Osteoblast (primary cell): ENCODE measurements at regions not wholly inside any gene's neighbourhood (a gene's known extent, or its start where the extent isn't known, plus 50 kb on each side); places are given as distances from the start of the nearest gene placed in this dataset.
A peak's percentile ranks its signal among the peaks of the same experiment; 100 is the strongest.

Experiments
- DNase-seq: peaks from one replicate; pipeline ENCODE4 v3.0.0; 2011; ENCODE audit warnings: low spot score, mixed read lengths; ENCODE audit not compliant: insufficient read length; ENCODE audit errors: missing footprints
- H2AFZ ChIP-seq: 2 replicates; pipeline ENCODE4 v1.6.0; 2011; ENCODE audit warnings: mild to moderate bottlenecking, low read length
- H3K27ac ChIP-seq: 2 replicates; pipeline ENCODE4 v1.5.1; 2011; ENCODE audit warnings: mild to moderate bottlenecking, low read depth, low read length, moderate library complexity
- H3K27me3 ChIP-seq: 2 replicates; pipeline ENCODE4 v1.6.0; 2012; ENCODE audit warnings: mild to moderate bottlenecking, control low read depth, inconsistent platforms, low read length, moderate library complexity; ENCODE audit not compliant: insufficient read depth
- H3K36me3 ChIP-seq: 2 replicates; pipeline ENCODE4 v1.5.1; 2011; ENCODE audit warnings: mild to moderate bottlenecking, low read length, control low read depth, moderate library complexity; ENCODE audit not compliant: insufficient read depth
- H3K4me1 ChIP-seq: 2 replicates; pipeline ENCODE4 v1.5.1; 2011; ENCODE audit warnings: mild to moderate bottlenecking, low read length, control low read depth, moderate library complexity; ENCODE audit not compliant: insufficient read depth
- H3K4me2 ChIP-seq: 2 replicates; pipeline ENCODE4 v1.6.0; 2011; ENCODE audit warnings: mild to moderate bottlenecking, low read length; ENCODE audit not compliant: insufficient read depth
- H3K4me3 ChIP-seq: fragments of 200-600 bp; sonication (generic); 3 replicates; pipeline ENCODE4 v1.5.1; 2012; ENCODE audit warnings: mild to moderate bottlenecking, low read length, inconsistent platforms; ENCODE audit not compliant: insufficient read depth
- H3K79me2 ChIP-seq: 2 replicates; pipeline ENCODE4 v1.6.0; 2012; ENCODE audit warnings: mild to moderate bottlenecking, low read length, control low read depth, inconsistent platforms; ENCODE audit not compliant: insufficient read depth
- H3K9me3 ChIP-seq: 2 replicates; pipeline ENCODE4 v1.5.1; 2011; ENCODE audit warnings: low read depth, low read length, control low read depth
- H4K20me1 ChIP-seq: 2 replicates; pipeline ENCODE4 v1.6.0; 2012; ENCODE audit warnings: mild to moderate bottlenecking, low read length, control low read depth; ENCODE audit not compliant: insufficient read depth
- TF ChIP-seq, protein P1 (sequence below): IDR thresholded peaks from 2 replicates; pipeline ENCODE4 v1.5.1; 2011; ENCODE audit warnings: mild to moderate bottlenecking, low read depth, low read length, moderate library complexity; ENCODE audit errors: extremely low read depth

DNA sequence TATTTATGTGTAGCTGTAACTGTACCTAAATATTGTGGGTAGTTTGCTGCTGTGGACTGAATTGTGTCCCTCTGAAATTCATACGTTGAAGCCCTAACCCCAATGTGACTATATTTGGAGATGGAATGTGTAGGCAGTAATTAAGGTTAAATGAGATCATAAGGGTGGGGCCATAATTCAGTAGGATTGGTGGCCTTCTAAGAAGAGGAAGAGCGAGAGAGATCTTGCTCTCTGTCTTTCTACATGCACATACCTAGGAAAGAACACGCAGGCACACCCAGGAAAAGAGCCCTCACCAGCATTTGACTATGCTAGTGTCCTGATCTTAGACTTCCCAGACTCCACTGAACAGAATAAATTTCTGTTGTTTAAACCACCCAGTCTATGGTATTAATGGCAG, 67.6 kb upstream of the CFAP20DC start:
- H3K4me1 ChIP-seq: no peaks in the 10 kb centered on the region
- no peak for DNase-seq
- H3K27ac ChIP-seq: no peak overlapping the region
- H3K27me3 ChIP-seq: no peaks in the 10 kb centered on the region
- H4K20me1 ChIP-seq: no peaks in the 10 kb centered on the region
- H3K36me3 ChIP-seq: no peaks in the 10 kb centered on the region
- H3K4me2 ChIP-seq: no peak overlapping the region
- H3K79me2 ChIP-seq: no peaks in the 10 kb centered on the region
- no peak overlapping the region for H2AFZ ChIP-seq
- H3K9me3 ChIP-seq: no peaks in the 10 kb centered on the region
- H3K4me3 ChIP-seq: no peak overlapping the region
- TF ChIP-seq, protein P1, sequence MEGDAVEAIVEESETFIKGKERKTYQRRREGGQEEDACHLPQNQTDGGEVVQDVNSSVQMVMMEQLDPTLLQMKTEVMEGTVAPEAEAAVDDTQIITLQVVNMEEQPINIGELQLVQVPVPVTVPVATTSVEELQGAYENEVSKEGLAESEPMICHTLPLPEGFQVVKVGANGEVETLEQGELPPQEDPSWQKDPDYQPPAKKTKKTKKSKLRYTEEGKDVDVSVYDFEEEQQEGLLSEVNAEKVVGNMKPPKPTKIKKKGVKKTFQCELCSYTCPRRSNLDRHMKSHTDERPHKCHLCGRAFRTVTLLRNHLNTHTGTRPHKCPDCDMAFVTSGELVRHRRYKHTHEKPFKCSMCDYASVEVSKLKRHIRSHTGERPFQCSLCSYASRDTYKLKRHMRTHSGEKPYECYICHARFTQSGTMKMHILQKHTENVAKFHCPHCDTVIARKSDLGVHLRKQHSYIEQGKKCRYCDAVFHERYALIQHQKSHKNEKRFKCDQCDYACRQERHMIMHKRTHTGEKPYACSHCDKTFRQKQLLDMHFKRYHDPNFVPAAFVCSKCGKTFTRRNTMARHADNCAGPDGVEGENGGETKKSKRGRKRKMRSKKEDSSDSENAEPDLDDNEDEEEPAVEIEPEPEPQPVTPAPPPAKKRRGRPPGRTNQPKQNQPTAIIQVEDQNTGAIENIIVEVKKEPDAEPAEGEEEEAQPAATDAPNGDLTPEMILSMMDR: no peak

DNA sequence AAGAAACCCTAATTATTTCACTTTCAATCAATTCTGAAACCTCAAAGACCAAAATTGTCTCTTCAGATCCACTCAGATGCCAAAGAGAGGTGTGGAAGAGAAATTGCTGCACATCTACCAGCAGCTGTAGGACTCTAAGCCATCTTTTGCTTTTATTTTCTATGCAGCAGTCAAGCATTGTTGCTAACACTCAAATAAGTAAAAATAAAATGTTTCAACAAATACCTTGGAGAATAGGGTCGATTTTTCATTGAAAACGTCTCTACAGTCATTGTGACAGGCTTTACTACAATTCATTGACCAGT, 66.4 kb upstream of the CFAP20DC start:
- Histone ChIP-seq H3K27ac (no peak overlapping the region), H4K20me1 (no peaks in the 10 kb centered on the region), H3K4me2 (peak overlapping the region; percentile 72), H3K36me3 (no peaks in the 10 kb centered on the region), H3K27me3 (no peaks in the 10 kb centered on the region), H3K79me2 (no peaks in the 10 kb centered on the region), H3K4me3 (peak overlapping the region; percentile 52), H3K9me3 (no peaks in the 10 kb centered on the region), H2AFZ (peak overlapping the region; percentile 91), H3K4me1 (no peaks in the 10 kb centered on the region)
- DNase-seq: no peak
- TF ChIP-seq, protein P1: no peak

DNA sequence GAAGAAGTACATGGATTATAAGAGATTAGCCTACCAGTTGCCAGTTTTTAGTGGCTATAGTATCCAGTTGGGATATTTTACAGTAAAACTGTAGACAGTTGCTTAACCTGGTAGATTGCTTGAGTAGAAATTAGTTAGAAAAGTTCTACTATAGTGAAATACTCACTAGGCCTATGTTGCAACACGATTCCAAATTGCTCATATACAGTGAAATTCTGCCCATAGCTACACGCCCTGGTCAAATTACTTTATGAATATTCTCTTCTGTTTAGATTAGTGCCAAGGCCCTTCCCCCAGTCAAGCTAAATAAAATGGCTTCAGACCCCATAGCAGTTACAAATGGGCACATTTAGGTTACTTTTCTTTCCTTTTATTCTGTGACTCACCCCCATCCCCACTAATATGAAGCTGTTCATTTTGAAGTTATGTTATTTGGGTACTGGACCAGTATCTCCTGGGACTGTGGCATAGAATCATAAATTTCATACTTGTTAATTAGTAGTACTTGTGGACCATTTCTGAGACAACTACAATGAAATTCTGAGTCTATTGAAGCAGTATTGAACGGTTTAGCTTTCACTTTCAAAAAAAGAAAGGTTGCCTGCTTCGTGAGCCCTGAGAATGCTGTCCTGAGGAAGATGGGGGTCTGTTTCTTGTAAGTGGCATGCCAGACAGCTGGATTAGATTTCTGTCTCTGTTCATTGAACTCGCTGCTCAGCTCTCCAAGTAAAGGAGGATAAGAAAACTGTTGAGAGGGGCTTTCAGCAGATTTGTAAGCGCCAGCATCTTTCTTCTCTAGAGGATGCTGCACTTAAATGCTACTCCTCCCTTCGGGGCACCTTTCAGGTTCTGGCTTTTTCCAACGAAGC, 65.8 kb upstream of the CFAP20DC start:
- peak overlapping the region; percentile 91 for H2AFZ ChIP-seq
- H3K79me2 ChIP-seq: no peaks in the 10 kb centered on the region
- H3K4me3 ChIP-seq: peak overlapping the region; percentile 52
- TF ChIP-seq, protein P1: no peak
- no peak overlapping the region for H3K27ac ChIP-seq
- H3K4me2 ChIP-seq: peak overlapping the region; percentile 72
- no peaks in the 10 kb centered on the region for H3K27me3 ChIP-seq
- no peaks in the 10 kb centered on the region for H4K20me1 ChIP-seq
- peak; percentile 58 for DNase-seq
- H3K36me3 ChIP-seq: no peaks in the 10 kb centered on the region
- no peaks in the 10 kb centered on the region for H3K9me3 ChIP-seq
- H3K4me1 ChIP-seq: no peaks in the 10 kb centered on the region

DNA sequence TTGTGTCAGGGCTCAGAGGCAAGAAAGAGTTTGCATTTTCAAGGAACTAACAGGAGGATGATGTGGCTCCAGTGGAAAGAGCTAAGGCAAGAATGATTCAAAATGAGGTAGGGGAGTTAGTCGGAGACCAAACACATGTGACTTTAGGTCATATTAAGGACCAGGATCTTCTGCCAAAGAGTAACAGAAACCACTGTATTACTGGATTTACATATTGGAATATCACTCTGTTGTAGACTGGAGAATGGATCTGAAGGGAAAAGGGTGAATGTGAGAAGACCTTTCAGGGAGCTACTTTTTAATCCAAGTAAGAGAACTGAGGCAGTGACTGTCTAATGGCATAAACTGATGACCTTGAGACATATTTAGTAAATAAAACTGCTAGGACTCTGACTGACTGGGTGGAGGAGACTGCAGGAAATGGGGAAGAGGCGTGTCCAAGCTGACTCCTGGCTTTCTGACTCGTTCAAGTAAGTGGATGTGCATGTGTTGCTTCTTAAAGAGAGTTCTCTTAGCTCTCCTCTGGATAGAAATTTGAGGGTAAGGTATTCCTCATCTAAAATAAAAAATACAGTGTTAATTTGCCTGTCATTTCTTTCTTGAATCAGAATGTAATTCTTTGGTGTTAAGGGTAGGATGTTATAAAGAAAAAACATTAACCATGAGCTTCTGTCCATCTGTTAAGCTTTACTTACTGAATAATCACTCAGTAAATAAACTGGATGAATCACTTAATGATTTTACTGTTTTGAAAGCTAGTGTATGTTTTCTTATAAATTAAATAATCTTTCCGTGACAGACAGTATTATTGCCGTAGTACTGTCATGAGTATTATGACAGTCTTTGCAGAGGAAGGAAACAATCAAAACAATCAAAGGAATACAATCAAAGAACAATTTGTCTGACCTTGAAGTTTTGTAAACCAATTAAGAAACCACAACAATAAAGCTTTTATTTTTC, 58.3 kb upstream of the CFAP20DC start:
- H2AFZ ChIP-seq: peak overlapping the region; percentile 61
- no peak overlapping the region for H3K27ac ChIP-seq
- TF ChIP-seq, protein P1: no peak
- no peaks in the 10 kb centered on the region for H3K27me3 ChIP-seq
- H3K4me3 ChIP-seq: no peak overlapping the region
- H3K4me2 ChIP-seq: no peak overlapping the region
- peaks cover 4% of the 10 kb centered on the region for H3K4me1 ChIP-seq
- H3K36me3 ChIP-seq: no peaks in the 10 kb centered on the region
- no peak for DNase-seq
- no peaks in the 10 kb centered on the region for H3K9me3 ChIP-seq
- no peaks in the 10 kb centered on the region for H3K79me2 ChIP-seq
- H4K20me1 ChIP-seq: no peaks in the 10 kb centered on the region
